Chondrocyte (in vitro differentiated cells): ENCODE measurements at regions not wholly inside any gene's neighbourhood (a gene's known extent, or its start where the extent isn't known, plus 50 kb on each side); places are given as distances from the start of the nearest gene placed in this dataset.
"Not testable (repeated sequence)": the region's sequence is repeated elsewhere in the genome, so short reads cannot be mapped to it uniquely, and the experiment has no call there.

Experiments used
- DNase-seq: peaks from one replicate; pipeline ENCODE4 v3.0.0; 2021; ENCODE audit warnings: mixed read lengths, low spot score
- H3K27ac Mint-ChIP-seq: one replicate; pipeline ENCODE4 v1.8.0; 2021; ENCODE audit warnings: mild to moderate bottlenecking, moderate library complexity, mixed read lengths; ENCODE audit not compliant: unreplicated experiment
- H3K27me3 Mint-ChIP-seq: 2 replicates; pipeline ENCODE4 v1.8.0; 2021; ENCODE audit warnings: low read depth, mixed read lengths
- H3K36me3 Mint-ChIP-seq: 2 replicates; pipeline ENCODE4 v1.8.0; 2021; ENCODE audit warnings: low read depth, mixed read lengths
- H3K4me1 Mint-ChIP-seq: 2 replicates; pipeline ENCODE4 v1.8.0; 2021; ENCODE audit warnings: low read depth, mild to moderate bottlenecking, mixed read lengths
- H3K4me3 Mint-ChIP-seq: one replicate; pipeline ENCODE4 v1.8.0; 2021; ENCODE audit warnings: mild to moderate bottlenecking, moderate library complexity, mixed read lengths; ENCODE audit not compliant: unreplicated experiment
- H3K9me3 Mint-ChIP-seq: 2 replicates; pipeline ENCODE4 v1.8.0; 2021; ENCODE audit warnings: low read depth, mixed read lengths
- TF ChIP-seq, protein P1 (sequence below): fragments of 200-600 bp; sonication (generic); IDR thresholded peaks from 2 replicates; pipeline ENCODE4 v1.5.0; 2021; ENCODE audit warnings: antibody characterized with exemption, mild to moderate bottlenecking, moderate library complexity

DNA sequence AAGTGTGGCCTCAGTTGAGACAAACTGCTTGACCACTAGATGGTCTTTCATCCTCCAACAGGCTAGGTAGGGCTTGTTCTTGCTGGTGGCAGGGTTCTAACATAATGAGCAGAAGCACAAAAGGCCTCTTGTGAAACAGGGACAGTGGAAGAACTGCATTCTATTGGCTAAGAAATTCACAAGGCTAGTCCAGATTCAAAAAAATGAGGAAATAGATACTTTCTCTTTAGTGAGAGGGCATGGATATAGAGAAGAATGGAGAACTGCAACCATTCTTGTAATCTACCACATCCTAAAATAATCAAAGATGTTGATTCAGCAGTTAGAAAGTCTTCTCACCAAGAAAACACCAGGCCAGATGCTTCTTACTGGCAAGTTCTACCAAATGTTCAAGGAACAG is 143.7 kb upstream of the LRIG1 start:
- H3K4me3 Mint-ChIP-seq, result no peak overlapping the region
- no peaks in the 10 kb centered on the region for H3K4me1 Mint-ChIP-seq
- no peaks in the 10 kb centered on the region for H3K27me3 Mint-ChIP-seq
- H3K36me3 Mint-ChIP-seq, result no peaks in the 10 kb centered on the region
- DNase-seq, result no peak
- H3K9me3 Mint-ChIP-seq, result peaks cover 10% of the 10 kb centered on the region
- H3K27ac Mint-ChIP-seq, result no peak overlapping the region
- TF ChIP-seq, protein P1, sequence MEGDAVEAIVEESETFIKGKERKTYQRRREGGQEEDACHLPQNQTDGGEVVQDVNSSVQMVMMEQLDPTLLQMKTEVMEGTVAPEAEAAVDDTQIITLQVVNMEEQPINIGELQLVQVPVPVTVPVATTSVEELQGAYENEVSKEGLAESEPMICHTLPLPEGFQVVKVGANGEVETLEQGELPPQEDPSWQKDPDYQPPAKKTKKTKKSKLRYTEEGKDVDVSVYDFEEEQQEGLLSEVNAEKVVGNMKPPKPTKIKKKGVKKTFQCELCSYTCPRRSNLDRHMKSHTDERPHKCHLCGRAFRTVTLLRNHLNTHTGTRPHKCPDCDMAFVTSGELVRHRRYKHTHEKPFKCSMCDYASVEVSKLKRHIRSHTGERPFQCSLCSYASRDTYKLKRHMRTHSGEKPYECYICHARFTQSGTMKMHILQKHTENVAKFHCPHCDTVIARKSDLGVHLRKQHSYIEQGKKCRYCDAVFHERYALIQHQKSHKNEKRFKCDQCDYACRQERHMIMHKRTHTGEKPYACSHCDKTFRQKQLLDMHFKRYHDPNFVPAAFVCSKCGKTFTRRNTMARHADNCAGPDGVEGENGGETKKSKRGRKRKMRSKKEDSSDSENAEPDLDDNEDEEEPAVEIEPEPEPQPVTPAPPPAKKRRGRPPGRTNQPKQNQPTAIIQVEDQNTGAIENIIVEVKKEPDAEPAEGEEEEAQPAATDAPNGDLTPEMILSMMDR, result no peak

DNA sequence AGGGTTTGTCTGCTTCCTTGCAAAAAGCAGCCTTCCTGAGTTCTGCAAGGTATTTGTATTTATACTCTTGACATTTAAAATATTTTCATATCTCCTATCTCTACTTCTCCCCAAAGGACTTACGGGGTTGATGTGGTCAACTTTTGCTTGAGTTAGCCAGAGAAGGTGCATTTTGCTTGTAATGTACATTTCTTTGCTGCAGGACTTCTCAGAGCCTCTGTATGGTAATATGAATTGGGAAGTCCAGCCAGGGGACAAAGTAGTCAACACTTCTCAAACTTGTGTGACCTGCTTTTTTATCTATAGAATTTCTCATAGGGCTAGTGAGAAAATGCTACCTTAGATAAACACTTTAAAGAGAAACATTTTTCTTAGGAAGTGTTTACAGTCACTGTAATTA is 148.2 kb upstream of the LRIG1 start:
- no peak for DNase-seq
- Mint-ChIP-seq H3K4me3 (no peak overlapping the region), H3K9me3 (peaks cover 10% of the 10 kb centered on the region), H3K4me1 (peaks cover 2% of the 10 kb centered on the region), H3K27ac (no peak overlapping the region), H3K27me3 (no peaks in the 10 kb centered on the region), H3K36me3 (no peaks in the 10 kb centered on the region)
- TF ChIP-seq, protein P1, result no peak

DNA sequence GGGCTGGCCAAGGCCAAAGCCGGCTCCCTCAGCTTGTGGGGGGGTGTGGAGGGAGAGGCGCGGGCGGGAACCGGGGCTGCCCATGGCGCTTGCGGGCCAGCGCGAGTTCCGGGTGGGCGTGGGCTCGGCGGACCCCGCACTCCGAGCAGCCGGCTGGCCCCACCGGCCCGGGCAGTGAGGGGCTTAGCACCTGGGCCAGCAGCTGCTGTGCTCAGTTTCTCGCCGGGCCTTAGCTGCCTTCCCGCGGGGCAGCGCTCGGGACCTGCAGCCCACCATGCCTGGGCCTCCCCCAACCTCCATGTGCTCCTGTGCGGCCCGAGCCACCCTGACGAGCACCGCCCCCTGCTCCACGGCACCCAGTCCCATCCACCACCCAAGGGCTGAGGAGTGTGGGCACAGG is 150.7 kb upstream of the LRIG1 start:
- H3K27ac Mint-ChIP-seq, H3K4me3 Mint-ChIP-seq, H3K27me3 Mint-ChIP-seq, H3K4me1 Mint-ChIP-seq, DNase-seq, H3K36me3 Mint-ChIP-seq, H3K9me3 Mint-ChIP-seq: not testable (repeated sequence)

DNA sequence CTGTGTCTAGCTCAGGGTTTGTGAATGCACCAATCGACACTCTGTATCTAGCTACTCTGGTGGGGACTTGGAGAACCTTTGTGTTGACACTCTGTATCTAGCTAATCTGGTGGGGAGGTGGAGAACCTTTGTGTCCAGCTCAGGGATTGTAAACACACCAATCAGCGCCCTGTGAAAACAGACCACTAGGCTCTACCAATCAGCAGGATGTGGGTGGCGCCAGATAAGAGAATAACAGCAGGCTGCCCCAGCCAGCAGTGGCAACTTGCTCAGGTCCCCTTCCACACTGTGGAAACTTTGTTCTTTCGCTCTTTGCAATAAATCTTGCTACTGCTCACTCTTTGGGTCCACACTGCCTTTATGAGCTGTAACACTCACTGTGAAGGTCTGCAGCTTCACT is 151.3 kb upstream of the LRIG1 start:
- DNase-seq, H3K9me3 Mint-ChIP-seq, H3K36me3 Mint-ChIP-seq, H3K4me1 Mint-ChIP-seq, H3K27me3 Mint-ChIP-seq, H3K4me3 Mint-ChIP-seq, H3K27ac Mint-ChIP-seq: not testable (repeated sequence)

DNA sequence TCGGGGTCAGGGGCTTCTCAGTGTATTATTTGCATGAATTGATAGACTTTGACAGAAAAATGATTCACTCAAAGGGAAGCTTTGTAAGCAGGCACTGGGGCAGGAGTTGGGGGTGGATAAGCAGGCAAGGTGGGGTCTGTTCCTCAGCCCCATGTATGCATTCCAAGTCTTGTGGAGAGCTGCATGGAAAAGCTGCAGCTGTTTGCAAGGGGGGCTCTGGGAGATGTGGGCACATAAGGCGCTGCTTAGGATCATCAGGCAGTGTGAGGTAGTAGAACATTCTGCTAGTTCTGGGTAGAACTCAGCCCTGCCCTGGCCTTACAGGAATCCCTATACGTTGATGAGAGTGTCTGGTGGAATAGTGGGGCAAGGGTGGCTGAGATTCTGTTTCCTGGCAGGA is 154.2 kb upstream of the LRIG1 start:
- H3K27me3 Mint-ChIP-seq, result no peaks in the 10 kb centered on the region
- no peaks in the 10 kb centered on the region for H3K36me3 Mint-ChIP-seq
- H3K4me1 Mint-ChIP-seq, result peaks cover 9% of the 10 kb centered on the region
- TF ChIP-seq, protein P1, result no peak
- no peaks in the 10 kb centered on the region for H3K9me3 Mint-ChIP-seq
- no peak for DNase-seq
- no peak overlapping the region for H3K4me3 Mint-ChIP-seq
- H3K27ac Mint-ChIP-seq, result no peak overlapping the region

DNA sequence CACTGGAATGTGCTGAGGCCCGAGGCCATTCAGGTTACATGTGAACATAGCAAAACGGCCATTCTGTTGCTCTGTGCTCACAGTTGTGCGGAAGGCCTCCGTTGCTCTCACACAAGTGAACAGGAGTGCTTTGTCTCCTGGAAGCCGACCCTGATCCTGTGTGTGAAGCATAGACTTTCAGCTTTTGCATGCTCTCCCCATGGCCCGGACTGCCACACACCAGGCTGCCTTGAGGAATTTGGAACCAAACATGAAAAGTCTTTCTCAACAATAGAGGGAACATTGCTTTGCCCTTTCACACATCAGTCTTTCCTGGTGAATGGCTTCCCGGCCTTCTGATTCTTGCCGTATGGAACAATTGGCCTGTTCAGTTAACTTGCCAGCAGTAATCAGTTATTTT is 154.8 kb upstream of the LRIG1 start:
- no peak overlapping the region for H3K4me3 Mint-ChIP-seq
- DNase-seq, result no peak
- no peaks in the 10 kb centered on the region for H3K36me3 Mint-ChIP-seq
- peaks cover 9% of the 10 kb centered on the region for H3K4me1 Mint-ChIP-seq
- no peaks in the 10 kb centered on the region for H3K27me3 Mint-ChIP-seq
- H3K27ac Mint-ChIP-seq, result no peak overlapping the region
- TF ChIP-seq, protein P1, result no peak
- H3K9me3 Mint-ChIP-seq, result no peaks in the 10 kb centered on the region
